IPS-11a (cell line): ENCODE measurements at regions not wholly inside any gene's neighbourhood (a gene's known extent, or its start where the extent isn't known, plus 50 kb on each side); places are given as distances from the start of the nearest gene placed in this dataset.
"Not testable (repeated sequence)": the region's sequence is repeated elsewhere in the genome, so short reads cannot be mapped to it uniquely, and the experiment has no call there.

ENCODE experiments used
- H3K4me3 ChIP-seq: one replicate; pipeline ENCODE4 v1.5.1; 2013; ENCODE audit warnings: low read depth, low read length, control low read depth

DNA sequence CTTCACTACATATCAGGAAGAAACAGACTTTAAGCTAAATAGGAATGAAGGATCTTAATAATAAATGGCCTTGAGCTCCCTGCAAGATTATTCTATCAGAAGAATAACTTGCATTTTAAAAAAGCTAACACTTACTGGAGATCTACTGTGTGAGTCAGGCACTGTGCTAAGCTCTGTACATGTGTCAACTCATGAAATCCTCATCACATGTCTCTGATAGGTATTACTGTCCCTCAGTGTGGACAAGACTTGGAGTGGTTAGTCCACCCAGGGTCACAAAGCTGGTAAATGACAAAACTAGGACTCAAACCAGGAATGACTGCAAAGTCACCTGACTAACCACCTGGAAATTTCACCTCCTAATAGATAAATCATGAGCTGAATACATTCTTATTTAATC is 57.1 kb upstream of the KCTD7 start:
- no peak overlapping the region for H3K4me3 ChIP-seq

DNA sequence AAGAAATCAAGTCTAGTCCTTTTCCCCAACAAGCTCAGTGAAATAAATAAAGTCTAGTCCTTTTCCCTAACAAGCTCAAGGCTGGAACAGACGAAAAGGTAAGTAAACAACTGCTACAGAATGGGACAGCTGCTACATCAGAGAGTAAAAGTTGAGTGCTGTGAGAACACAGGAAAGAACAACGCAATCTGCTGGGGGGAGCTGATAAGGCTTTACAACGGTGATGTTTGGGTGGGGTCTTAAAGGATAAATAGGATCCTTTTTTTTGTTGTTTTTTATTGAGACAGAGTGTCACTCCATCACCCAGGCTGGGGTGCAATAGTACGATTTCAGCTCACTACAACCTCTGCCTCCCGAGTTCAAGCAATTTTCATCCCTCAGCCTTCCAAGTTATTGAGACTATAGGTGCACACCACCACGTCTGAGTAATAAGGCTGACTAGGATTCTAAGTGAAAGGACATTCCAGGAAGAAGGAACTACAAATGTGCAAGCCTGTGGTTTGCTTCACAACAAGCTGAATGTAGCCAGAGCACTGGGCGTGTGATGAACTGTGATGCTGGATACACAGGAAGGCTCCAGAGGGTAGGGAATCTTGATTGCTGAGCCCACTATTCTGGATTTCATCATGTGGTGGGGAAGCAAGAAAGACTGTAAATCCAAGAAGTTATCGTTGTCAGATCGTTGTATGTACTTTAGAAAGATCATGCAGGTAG is 54.7 kb upstream of the KCTD7 start:
- H3K4me3 ChIP-seq: not testable (repeated sequence)

DNA sequence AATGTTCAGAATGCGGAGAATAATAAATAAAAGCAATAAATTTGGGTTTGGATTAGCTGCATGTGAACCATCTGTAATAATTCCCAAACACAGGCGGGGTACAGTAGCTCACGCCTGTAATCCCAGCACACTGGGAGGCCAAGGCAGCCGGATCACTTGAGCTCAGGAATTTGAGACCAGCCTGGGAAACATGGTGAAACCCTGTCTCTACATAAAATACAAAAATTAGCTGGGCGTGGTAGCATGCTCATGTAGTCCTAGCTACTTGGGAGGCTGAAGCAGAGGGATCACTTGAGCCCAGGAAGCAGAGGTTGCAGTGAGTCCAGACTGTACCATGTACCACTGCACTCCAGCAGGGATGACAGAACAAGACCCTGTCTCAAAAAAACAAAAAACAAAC is 53.9 kb upstream of the KCTD7 start:
- H3K4me3 ChIP-seq: not testable (repeated sequence)

DNA sequence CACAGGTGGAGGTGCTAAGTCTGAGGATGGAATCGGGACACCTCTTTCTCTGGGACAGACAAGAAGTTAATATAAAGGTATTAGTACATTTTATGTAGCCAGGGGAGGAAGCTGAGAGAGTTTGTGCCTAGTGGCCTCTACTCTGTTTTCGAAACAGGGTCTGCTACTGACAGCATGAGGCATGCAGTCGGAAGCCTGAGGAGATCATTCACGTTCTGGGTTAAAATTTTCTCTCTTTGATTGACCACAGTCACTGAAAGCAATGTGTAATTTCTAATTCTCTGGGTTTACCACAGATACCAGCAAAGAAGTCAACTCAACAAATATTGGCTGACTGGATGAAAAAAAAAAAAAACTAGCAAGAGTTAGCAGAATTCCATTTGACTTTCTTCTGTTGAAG is 53.3 kb upstream of the KCTD7 start:
- no peak overlapping the region for H3K4me3 ChIP-seq

DNA sequence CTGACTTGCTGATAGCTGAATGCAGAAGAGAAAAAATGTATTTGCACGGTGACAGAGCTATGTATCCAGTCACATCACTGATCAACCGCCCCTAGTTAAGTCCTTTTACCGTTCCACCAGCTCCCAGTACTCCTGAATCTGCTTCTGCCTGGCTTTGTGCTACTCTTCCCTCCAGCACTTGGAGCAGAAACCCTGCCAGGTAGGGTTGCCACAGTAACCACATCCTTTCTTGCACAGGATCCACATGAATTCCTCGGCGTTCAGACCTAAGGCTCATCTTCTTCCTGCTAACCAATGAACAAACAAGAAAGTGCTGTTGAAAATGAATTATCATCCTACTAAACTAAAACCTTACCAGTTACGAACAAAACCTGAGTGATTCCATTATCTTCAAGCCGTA is 52.0 kb upstream of the KCTD7 start:
- H3K4me3 ChIP-seq: no peak overlapping the region
